Endothelial cell of umbilical vein (primary cell): ENCODE measurements at regions not wholly inside any gene's neighbourhood (a gene's known extent, or its start where the extent isn't known, plus 50 kb on each side); places are given as distances from the start of the nearest gene placed in this dataset.

ENCODE experiments used
- BruUV-seq: library from RNA; stranded (reverse); fragments of 400-500 nt; replicated peaks from 2 replicates; lab custom pipeline; 2021; lab: Mats Ljungman, UMichigan
- CTCF ChIA-PET: fragments of 300-600, 350-600 bp; sonication (Branson Sonifier 250); formaldehyde crosslinking; loops from one replicate; lab custom pipeline; 2021; ENCODE audit warnings: antibody characterized with exemption, inconsistent platforms; lab: Charles Lee
- POLR2A ChIA-PET: fragments of 300-600, 350-600 bp; sonication (Branson Sonifier 250); formaldehyde crosslinking; loops from one replicate; lab custom pipeline; 2021; ENCODE audit warnings: antibody characterized with exemption, inconsistent platforms; lab: Charles Lee
- DNase-seq: peaks from one replicate; pipeline ENCODE4 v3.0.0-alpha.2; 2011; ENCODE audit warnings: low read depth, low spot score
- FAIRE-seq: peaks from 2 replicates; lab custom pipeline; 2011; peaks lifted over from hg19 to GRCh38; lab: Jason Lieb, UNC
- H2AFZ ChIP-seq: 2 replicates; pipeline ENCODE4 v1.6.0; 2012; ENCODE audit warnings: low read depth, low read length, control low read depth, inconsistent platforms
- H3K27ac ChIP-seq: 2 replicates; pipeline ENCODE4 v1.5.1; 2011; ENCODE audit warnings: low read depth, mild to moderate bottlenecking, control low read depth, low read length, moderate library complexity; ENCODE audit not compliant: insufficient read depth
- H3K27me3 ChIP-seq, 2 experiments: 2 replicates each; pipeline versions ENCODE4 v1.6.0 to v1.6.1; 2011; ENCODE audit warnings: low read length in 2 of 2, mixed read lengths in 1 of 2; ENCODE audit not compliant: control insufficient read depth in 2 of 2, insufficient read depth in 2 of 2
- H3K36me3 ChIP-seq, 2 experiments: 2 replicates in 1 of 2; 3 replicates in 1 of 2; pipeline ENCODE4 v1.5.1; 2011; ENCODE audit warnings: low read length in 2 of 2, mild to moderate bottlenecking in 1 of 2, moderate library complexity in 1 of 2; ENCODE audit not compliant: control insufficient read depth in 2 of 2, insufficient read depth in 2 of 2; ENCODE audit errors: extremely low read depth in 1 of 2
- H3K4me1 ChIP-seq: 3 replicates; pipeline ENCODE4 v1.5.1; 2011; ENCODE audit warnings: mild to moderate bottlenecking, low read length; ENCODE audit not compliant: control insufficient read depth, insufficient read depth; ENCODE audit errors: extremely low read depth
- H3K4me2 ChIP-seq: 2 replicates; pipeline ENCODE4 v1.6.1; 2011; ENCODE audit warnings: low read length, control low read depth, mixed read lengths; ENCODE audit not compliant: insufficient read depth
- H3K4me3 ChIP-seq, 3 experiments: fragments of 200-600 bp in 1 of 3; sonication (generic), shearing (Covaris generic) in 1 of 3; replicated peaks in 1 of 3; 2 replicates each; pipeline ENCODE4 v1.5.1; 2011 to 2016; ENCODE audit warnings: control low read depth in 3 of 3, low read length in 3 of 3, mild to moderate bottlenecking in 2 of 3, inconsistent platforms in 1 of 3, low read depth in 1 of 3, moderate library complexity in 1 of 3; ENCODE audit not compliant: insufficient read depth in 1 of 3
- H3K79me2 ChIP-seq: 2 replicates; pipeline ENCODE4 v1.6.0; 2012; ENCODE audit warnings: low read length, inconsistent platforms; ENCODE audit not compliant: control insufficient read depth, insufficient read depth
- H3K9ac ChIP-seq: replicated peaks from 2 replicates; pipeline ENCODE3; 2011; ENCODE audit warnings: low read length, control low read depth; ENCODE audit not compliant: insufficient read depth; ENCODE audit errors: extremely low read depth
- H3K9me1 ChIP-seq: replicated peaks from 3 replicates; pipeline ENCODE4 v1.6.0; 2011; ENCODE audit warnings: mild to moderate bottlenecking, low read length; ENCODE audit not compliant: control insufficient read depth, insufficient read depth; ENCODE audit errors: extremely low read depth
- H3K9me3 ChIP-seq: replicated peaks from 2 replicates; pipeline ENCODE4 v1.5.1; 2012; ENCODE audit warnings: low read length, inconsistent platforms; ENCODE audit not compliant: control insufficient read depth, insufficient read depth
- H4K20me1 ChIP-seq: replicated peaks from 2 replicates; pipeline ENCODE3; 2011; ENCODE audit warnings: mild to moderate bottlenecking, low read length; ENCODE audit not compliant: control insufficient read depth, insufficient read depth; ENCODE audit errors: extremely low read depth
- EZH2 ChIP-seq: IDR thresholded peaks from 2 replicates; pipeline ENCODE4 v1.6.1; 2012; ENCODE audit warnings: borderline replicate concordance, low read depth, mild to moderate bottlenecking, moderate library complexity, low read length, inconsistent platforms; ENCODE audit not compliant: severe bottlenecking
- FOS ChIP-seq: IDR thresholded peaks from 2 replicates; pipeline ENCODE4 v1.6.1; 2011; ENCODE audit warnings: mild to moderate bottlenecking, low read length, moderate library complexity, borderline replicate concordance; ENCODE audit not compliant: insufficient read depth
- GATA2 ChIP-seq: IDR thresholded peaks from 2 replicates; pipeline ENCODE4 v1.7.0; 2011; ENCODE audit warnings: low read depth, mild to moderate bottlenecking, moderate library complexity, mixed read lengths, low read length; ENCODE audit not compliant: insufficient read length, insufficient read depth
- JUN ChIP-seq: IDR thresholded peaks from 2 replicates; pipeline ENCODE4 v1.6.1; 2011; ENCODE audit warnings: borderline replicate concordance, low read depth; ENCODE audit not compliant: insufficient read length, insufficient read depth
- MYC ChIP-seq: IDR thresholded peaks from one replicate; pipeline ENCODE4 v1.6.1; 2011; ENCODE audit warnings: mild to moderate bottlenecking, low read depth, low read length
- POLR2A ChIP-seq: IDR thresholded peaks from 2 replicates; pipeline ENCODE4 v1.6.1; 2012; ENCODE audit warnings: low read depth, mild to moderate bottlenecking, control low read depth, low read length
- POLR2AphosphoS5 ChIP-seq: IDR thresholded peaks from 2 replicates; pipeline ENCODE4 v1.6.1; 2012; ENCODE audit warnings: low read depth, mild to moderate bottlenecking, control low read depth, low read length, moderate library complexity; ENCODE audit not compliant: insufficient read depth
- dilution Hi-C: fragments of 300-500 bp; cut with MboI; formaldehyde crosslinking; loops from one replicate; pipeline ENCODE4 v1.15.0; 2019; ENCODE audit warnings: low sequenced_read_pairs; ENCODE audit not compliant: extremely low pct_ligation_motif_present
- intact Hi-C: fragments of 100-400 bp; cut with micrococcal nuclease; formaldehyde crosslinking; loops from one replicate; pipeline ENCODE4 v1.10.0; 2022
- TF ChIP-seq, protein P1 (sequence below), 2 donors: IDR thresholded peaks; 1 replicate in 1 of 2; 2 replicates in 1 of 2; pipeline ENCODE4 v1.5.1; 2011; ENCODE audit warnings: low read length in 2 of 2, mild to moderate bottlenecking in 2 of 2, moderate library complexity in 2 of 2, control low read depth in 1 of 2, inconsistent platforms in 1 of 2, low read depth in 1 of 2; ENCODE audit not compliant: insufficient read depth in 1 of 2; ENCODE audit errors: extremely low read depth in 1 of 2
- TF ChIP-seq, protein P2 (sequence below): IDR thresholded peaks from 2 replicates; pipeline ENCODE4 v1.6.1; 2011; ENCODE audit not compliant: insufficient read depth, insufficient read length

DNA sequence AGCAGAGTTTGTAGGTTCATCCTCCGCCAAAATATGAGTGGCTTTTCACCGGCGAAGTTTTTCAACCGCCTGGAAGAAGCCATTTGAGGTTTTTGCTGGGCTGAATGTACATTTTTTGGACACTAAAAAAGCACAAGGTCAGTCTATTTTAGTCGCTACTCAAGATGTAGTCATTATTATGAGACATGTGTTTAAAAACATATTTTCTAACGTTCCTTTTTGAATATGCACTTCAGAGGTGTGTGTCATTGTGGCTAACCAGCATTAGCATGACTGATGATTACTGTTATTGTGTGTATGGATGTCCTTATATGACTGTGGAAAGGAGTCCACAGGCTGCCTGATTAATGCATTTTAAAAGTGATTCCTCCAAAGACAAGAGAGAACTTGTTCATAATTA lies 605.4 kb downstream of the INHBA start:
- FAIRE-seq (peak; percentile 38), DNase-seq (no peak)
- POLR2A ChIA-PET = no interaction called here
- Histone ChIP-seq H3K36me3 (no peaks in the 10 kb centered on the region), H3K27me3 (no peaks in the 10 kb centered on the region), H3K9me3 (no peaks in the 10 kb centered on the region), H3K4me3 (no peak overlapping the region), H3K9me1 (no peaks in the 10 kb centered on the region), H2AFZ (no peak overlapping the region), H3K27ac (no peak overlapping the region), H3K4me2 (no peak overlapping the region), H3K4me1 (no peaks in the 10 kb centered on the region), H3K9ac (no peak overlapping the region), H3K79me2 (no peaks in the 10 kb centered on the region), H4K20me1 (no peaks in the 10 kb centered on the region)
- TF ChIP-seq GATA2 = no peak
- TF ChIP-seq, protein P1, sequence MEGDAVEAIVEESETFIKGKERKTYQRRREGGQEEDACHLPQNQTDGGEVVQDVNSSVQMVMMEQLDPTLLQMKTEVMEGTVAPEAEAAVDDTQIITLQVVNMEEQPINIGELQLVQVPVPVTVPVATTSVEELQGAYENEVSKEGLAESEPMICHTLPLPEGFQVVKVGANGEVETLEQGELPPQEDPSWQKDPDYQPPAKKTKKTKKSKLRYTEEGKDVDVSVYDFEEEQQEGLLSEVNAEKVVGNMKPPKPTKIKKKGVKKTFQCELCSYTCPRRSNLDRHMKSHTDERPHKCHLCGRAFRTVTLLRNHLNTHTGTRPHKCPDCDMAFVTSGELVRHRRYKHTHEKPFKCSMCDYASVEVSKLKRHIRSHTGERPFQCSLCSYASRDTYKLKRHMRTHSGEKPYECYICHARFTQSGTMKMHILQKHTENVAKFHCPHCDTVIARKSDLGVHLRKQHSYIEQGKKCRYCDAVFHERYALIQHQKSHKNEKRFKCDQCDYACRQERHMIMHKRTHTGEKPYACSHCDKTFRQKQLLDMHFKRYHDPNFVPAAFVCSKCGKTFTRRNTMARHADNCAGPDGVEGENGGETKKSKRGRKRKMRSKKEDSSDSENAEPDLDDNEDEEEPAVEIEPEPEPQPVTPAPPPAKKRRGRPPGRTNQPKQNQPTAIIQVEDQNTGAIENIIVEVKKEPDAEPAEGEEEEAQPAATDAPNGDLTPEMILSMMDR (IDR thresholded peaks at IDR 0.05; ENCODE audit: extremely low read depth in 1 of 2, insufficient read depth in 1 of 2, low read depth in 1 of 2, low read length in 2 of 2) = no peak
- no peak for TF ChIP-seq EZH2
- TF ChIP-seq, protein P2, sequence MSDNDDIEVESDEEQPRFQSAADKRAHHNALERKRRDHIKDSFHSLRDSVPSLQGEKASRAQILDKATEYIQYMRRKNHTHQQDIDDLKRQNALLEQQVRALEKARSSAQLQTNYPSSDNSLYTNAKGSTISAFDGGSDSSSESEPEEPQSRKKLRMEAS = no peak
- TF ChIP-seq POLR2AphosphoS5 = no peak
- no peak for TF ChIP-seq POLR2A
- no peak for TF ChIP-seq FOS
- no peak for TF ChIP-seq MYC
- TF ChIP-seq JUN = no peak
- CTCF ChIA-PET = no interaction called here
- intact Hi-C loops (no loop called here), dilution Hi-C loops (no loop called here)
- BruUV-seq = no TSS peak
